Stomach (tissue), 8 donors: ENCODE measurements at regions not wholly inside any gene's neighbourhood (a gene's known extent, or its start where the extent isn't known, plus 50 kb on each side); places are given as distances from the start of the nearest gene placed in this dataset.

Experiments used
- DNase-seq, 2 donors: peaks; one replicate each; pipeline versions ENCODE4 v3.0.0 to v3.0.0-alpha.2; 2013 to 2019
- H3K27ac ChIP-seq, 5 donors: fragments of 200-600 bp in 4 of 5; sonication (generic) in 4 of 5; one replicate each; pipeline ENCODE4 v1.5.1; 2013 to 2019; ENCODE audit warnings: mild to moderate bottlenecking in 1 of 5, moderate library complexity in 1 of 5
- H3K27me3 ChIP-seq, 3 donors: fragments of 200-600 bp; sonication (generic); one replicate each; pipeline ENCODE4 v1.5.1; 2017 to 2019; ENCODE audit warnings: mixed run types in 1 of 3
- H3K36me3 ChIP-seq, 4 donors: fragments of 200-600 bp; sonication (generic); 1 replicate in 3 of 4; 2 replicates in 1 of 4; pipeline ENCODE4 v1.5.1; 2016 to 2019
- H3K4me1 ChIP-seq, 4 donors: fragments of 200-600 bp; sonication (generic); one replicate each; pipeline ENCODE4 v1.5.1; 2016 to 2019
- H3K4me3 ChIP-seq, 4 donors: fragments of 200-600 bp; sonication (generic) in 3 of 4; one replicate each; pipeline ENCODE4 v1.5.1; 2016 to 2019; ENCODE audit warnings: mild to moderate bottlenecking in 1 of 4
- H3K9me3 ChIP-seq, 4 donors: fragments of 200-600 bp; sonication (generic); one replicate each; pipeline ENCODE4 v1.5.1; 2016 to 2019
- CTCF ChIP-seq, 7 experiments: fragments of 450-650 bp in 4 of 7; fragments of 200-600 bp in 3 of 7; sonication (generic) in 3 of 7; IDR thresholded peaks; one replicate each; pipeline ENCODE4 v1.5.1; 2016 to 2019; ENCODE audit warnings: antibody characterized with exemption in 7 of 7, control low read depth in 2 of 7, mild to moderate bottlenecking in 1 of 7
- EP300 ChIP-seq: sonication (generic); formaldehyde crosslinking; IDR thresholded peaks from one replicate; pipeline ENCODE4 v1.6.1; 2017; ENCODE audit warnings: antibody characterized with exemption
- POLR2A ChIP-seq, 4 donors: fragments of 450-650 bp; IDR thresholded peaks; one replicate each; pipeline ENCODE4 v1.6.1; 2016; ENCODE audit warnings: antibody characterized with exemption in 4 of 4, control low read depth in 2 of 4, mild to moderate bottlenecking in 1 of 4, moderate library complexity in 1 of 4
- POLR2AphosphoS5 ChIP-seq, 3 donors: sonication (generic); formaldehyde crosslinking; IDR thresholded peaks; one replicate each; pipeline ENCODE4 v1.6.1; 2016; ENCODE audit warnings: antibody characterized with exemption in 3 of 3
- WGBS, 5 donors: extraction: QIAGEN DNeasy Blood & Tissue Kit in 3 of 5; methylation state at CpG; one replicate each; pipeline versions ENCODE4 v1.1.5 to v1.1.7; 2013 to 2018; 5-methylcytosine and 5-hydroxymethylcytosine counted together
- intact Hi-C: fragments of 100-400 bp; cut with DNase I; formaldehyde crosslinking; loops from one replicate; pipeline ENCODE4 v1.15.1; 2023; ENCODE audit warnings: low total_unique reads
- donor health status: healthy with polysubstance abuse.
- donor health status: Bipolar disorder and iron deficiency.
- donor health status: healthy.

GRCh38 chr3:36164400-36164799 lies 215.9 kb upstream of the STAC start:
- intact Hi-C loops, result no loop called here
- no peak overlapping the region for H3K27ac ChIP-seq
- no peak overlapping the region for H3K4me3 ChIP-seq
- no peaks in the 10 kb centered on the region for H3K27me3 ChIP-seq
- no peak for TF ChIP-seq EP300
- no peak for TF ChIP-seq CTCF (IDR thresholded peaks at IDR 0.05)
- no peak for TF ChIP-seq POLR2A (IDR thresholded peaks at IDR 0.05)
- no peak for TF ChIP-seq POLR2AphosphoS5 (IDR thresholded peaks at IDR 0.05)
- no peaks in the 10 kb centered on the region for H3K36me3 ChIP-seq
- no peaks in the 10 kb centered on the region for H3K4me1 ChIP-seq
- WGBS, 5 donors, result 47 to 66% (median 50%) methylated on average over 3 of the region's 3 CpGs
- DNase-seq, result no peak
- no peaks in the 10 kb centered on the region for H3K9me3 ChIP-seq

- no peaks in the 10 kb centered on the region for H3K36me3 ChIP-seq
- intact Hi-C loops, result no loop called here
- H3K4me3 ChIP-seq, result no peak overlapping the region
- H3K9me3 ChIP-seq, result no peaks in the 10 kb centered on the region
- no peak for DNase-seq
- H3K27ac ChIP-seq, result no peak overlapping the region
- TF ChIP-seq EP300 (no peak), POLR2AphosphoS5 (IDR thresholded peaks at IDR 0.05) (no peak), CTCF (IDR thresholded peaks at IDR 0.05) (no peak), POLR2A (IDR thresholded peaks at IDR 0.05) (no peak)
- no peaks in the 10 kb centered on the region for H3K27me3 ChIP-seq
- 68 to 81% (median 79%) methylated on average over 3 of the region's 3 CpGs for WGBS, 5 donors
- H3K4me1 ChIP-seq, result no peaks in the 10 kb centered on the region
Observed at GRCh38 chr3:36165509-36166290, 214.6 kb upstream of the STAC start.

- no peaks in the 10 kb centered on the region for H3K4me1 ChIP-seq
- 70 to 86% (median 85%) methylated on average over 3 of the region's 3 CpGs for WGBS, 5 donors
- H3K36me3 ChIP-seq, result no peaks in the 10 kb centered on the region
- H3K27ac ChIP-seq, result no peak overlapping the region
- no peak overlapping the region for H3K4me3 ChIP-seq
- no peak for DNase-seq
- TF ChIP-seq POLR2A (IDR thresholded peaks at IDR 0.05) (no peak), CTCF (IDR thresholded peaks at IDR 0.05) (no peak), EP300 (no peak), POLR2AphosphoS5 (IDR thresholded peaks at IDR 0.05) (no peak)
- no peaks in the 10 kb centered on the region for H3K27me3 ChIP-seq
- intact Hi-C loops, result no loop called here
- no peaks in the 10 kb centered on the region for H3K9me3 ChIP-seq
Observed at GRCh38 chr3:36166477-36166876, 213.8 kb upstream of the STAC start.

GRCh38 chr3:36172699-36173098 lies 207.6 kb upstream of the STAC start:
- no peak for DNase-seq
- Histone ChIP-seq H3K9me3 (peaks cover 0 to 3% (median 0%) of the 10 kb centered on the region in 4 donors), H3K4me3 (no peak overlapping the region), H3K4me1 (no peaks in the 10 kb centered on the region), H3K27ac (no peak overlapping the region), H3K27me3 (no peaks in the 10 kb centered on the region), H3K36me3 (no peaks in the 10 kb centered on the region)
- intact Hi-C loops, result no loop called here
- 78 to 96% (median 79%) methylated on average over 2 of the region's 2 CpGs for WGBS, 5 donors
- TF ChIP-seq EP300, result no peak
- TF ChIP-seq CTCF (IDR thresholded peaks at IDR 0.05), result no peak
- no peak for TF ChIP-seq POLR2AphosphoS5 (IDR thresholded peaks at IDR 0.05)
- no peak for TF ChIP-seq POLR2A (IDR thresholded peaks at IDR 0.05)
